Peyer's patch (tissue), 4 donors: ENCODE measurements at regions not wholly inside any gene's neighbourhood (a gene's known extent, or its start where the extent isn't known, plus 50 kb on each side); places are given as distances from the start of the nearest gene placed in this dataset.

Source experiments
- CTCF ChIP-seq, 6 experiments: fragments of 450-650 bp in 4 of 6; fragments of 200-600 bp in 2 of 6; sonication (generic) in 1 of 6; IDR thresholded peaks; one replicate each; pipeline ENCODE4 v1.5.1; 2017 to 2019; ENCODE audit warnings: antibody characterized with exemption in 6 of 6, mild to moderate bottlenecking in 3 of 6, moderate library complexity in 1 of 6
- POLR2A ChIP-seq, 2 donors: fragments of 450-650 bp; IDR thresholded peaks; one replicate each; pipeline ENCODE4 v1.5.1; 2017; ENCODE audit warnings: antibody characterized with exemption in 2 of 2, mild to moderate bottlenecking in 2 of 2, moderate library complexity in 2 of 2

DNA sequence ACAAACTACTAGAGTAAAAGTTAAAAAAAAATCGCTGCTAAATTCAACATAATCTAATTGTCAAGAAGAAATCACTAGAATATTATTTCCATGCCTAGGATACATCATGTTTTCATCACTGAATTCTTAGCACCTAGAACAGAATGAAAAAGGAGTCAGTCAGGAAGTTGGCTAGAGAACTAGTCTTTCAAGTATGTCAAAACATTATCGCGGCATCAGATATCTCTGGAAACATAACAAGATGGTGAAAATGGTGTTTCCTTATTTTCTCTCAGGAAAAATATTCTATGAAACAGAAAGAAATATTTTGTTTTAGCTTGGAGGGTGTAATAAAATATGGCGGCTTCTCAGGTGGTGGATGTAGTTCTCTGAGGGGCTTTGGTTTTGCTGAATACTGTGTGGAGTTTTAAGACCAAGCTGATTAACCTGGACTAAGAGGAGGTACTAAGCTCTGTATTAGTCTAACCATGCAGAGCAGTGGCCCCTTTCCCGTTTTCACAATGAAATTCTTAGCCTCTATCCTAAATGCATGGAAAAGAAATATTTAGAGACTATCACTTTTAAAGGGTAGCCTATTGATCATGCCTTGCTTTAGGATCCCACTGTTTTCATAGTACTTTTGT, 205.6 kb downstream of the MDFIC start:
- TF ChIP-seq CTCF (IDR thresholded peaks at IDR 0.05): no peak
- no peak for TF ChIP-seq POLR2A (IDR thresholded peaks at IDR 0.05)
